Fibroblast of lung (primary cell): ENCODE measurements at regions not wholly inside any gene's neighbourhood (a gene's known extent, or its start where the extent isn't known, plus 50 kb on each side); places are given as distances from the start of the nearest gene placed in this dataset.

Experiments
- DNase-seq, 2 donors: peaks; one replicate each; pipeline versions ENCODE4 v3.0.0 to v3.0.0-alpha.2; 2010; ENCODE audit warnings: low read depth in 2 of 2
- H2AFZ ChIP-seq: 2 replicates; pipeline ENCODE4 v1.5.1; 2012; ENCODE audit warnings: low read length, control low read depth, inconsistent platforms
- H3K27ac ChIP-seq: 2 replicates; pipeline ENCODE4 v1.5.1; 2011; ENCODE audit warnings: low read length, control low read depth; ENCODE audit not compliant: insufficient read depth
- H3K27me3 ChIP-seq: 2 replicates; pipeline ENCODE4 v1.5.1; 2011; ENCODE audit warnings: mild to moderate bottlenecking, low read length; ENCODE audit not compliant: control insufficient read depth, insufficient read depth
- H3K36me3 ChIP-seq: 2 replicates; pipeline ENCODE4 v1.5.1; 2011; ENCODE audit warnings: low read length; ENCODE audit not compliant: control insufficient read depth, insufficient read depth
- H3K4me1 ChIP-seq: 2 replicates; pipeline ENCODE4 v1.5.1; 2011; ENCODE audit warnings: low read length; ENCODE audit not compliant: control insufficient read depth, insufficient read depth; ENCODE audit errors: extremely low read depth
- H3K4me2 ChIP-seq: 2 replicates; pipeline ENCODE4 v1.5.1; 2011; ENCODE audit warnings: low read length, control low read depth; ENCODE audit not compliant: insufficient read depth; ENCODE audit errors: extremely low read depth
- H3K4me3 ChIP-seq, 4 experiments: fragments of 200-600 bp in 1 of 4; sonication (generic) in 1 of 4; replicated peaks in 1 of 4; 2 replicates each; pipeline ENCODE4 v1.5.1; 2011 to 2016; ENCODE audit warnings: low read length in 4 of 4, low read depth in 3 of 4, mild to moderate bottlenecking in 3 of 4, control low read depth in 2 of 4, inconsistent platforms in 1 of 4, mixed read lengths in 1 of 4; ENCODE audit not compliant: insufficient read depth in 1 of 4; ENCODE audit errors: control extremely low read depth in 1 of 4
- H3K79me2 ChIP-seq: 2 replicates; pipeline ENCODE4 v1.5.1; 2012; ENCODE audit warnings: mild to moderate bottlenecking, low read length, inconsistent platforms; ENCODE audit not compliant: control insufficient read depth, insufficient read depth
- H3K9ac ChIP-seq: 2 replicates; pipeline ENCODE4 v1.5.1; 2011; ENCODE audit warnings: mild to moderate bottlenecking, low read length, control low read depth; ENCODE audit not compliant: insufficient read depth
- H3K9me3 ChIP-seq: 2 replicates; pipeline ENCODE4 v1.5.1; 2012; ENCODE audit warnings: low read depth, low read length; ENCODE audit not compliant: control insufficient read depth, insufficient read depth
- H4K20me1 ChIP-seq: 2 replicates; pipeline ENCODE4 v1.5.1; 2011; ENCODE audit warnings: low read length; ENCODE audit not compliant: control insufficient read depth, insufficient read depth; ENCODE audit errors: extremely low read depth
- CTCF ChIP-seq, 2 donors: IDR thresholded peaks in 1 of 2; conservative IDR thresholded peaks in 1 of 2; 1 replicate in 1 of 2; 2 replicates in 1 of 2; pipeline ENCODE4 v1.5.1; 2011 to 2012; ENCODE audit warnings: low read length in 2 of 2, control low read depth in 1 of 2, inconsistent platforms in 1 of 2, low read depth in 1 of 2, mild to moderate bottlenecking in 1 of 2
- EZH2 ChIP-seq: IDR thresholded peaks from 2 replicates; pipeline ENCODE4 v1.5.1; 2012; ENCODE audit warnings: low read length, control low read depth, mild to moderate bottlenecking; ENCODE audit errors: missing control alignments

GRCh38 chr4:30245140-30245539 is 475.0 kb upstream of the PCDH7 start:
- TF ChIP-seq EZH2, result no peak
- no peak for TF ChIP-seq CTCF (conservative IDR thresholded peaks at IDR 0.05 in 1 of 2, IDR thresholded peaks at IDR 0.05 in 1 of 2; ENCODE audit: low read depth in 1 of 2, low read length in 2 of 2)
- Histone ChIP-seq H3K4me3 (no peak overlapping the region), H3K27ac (no peak overlapping the region), H3K4me2 (no peak overlapping the region), H3K9ac (no peak overlapping the region), H2AFZ (no peak overlapping the region), H4K20me1 (no peaks in the 10 kb centered on the region), H3K27me3 (no peaks in the 10 kb centered on the region), H3K9me3 (no peaks in the 10 kb centered on the region), H3K36me3 (no peaks in the 10 kb centered on the region), H3K4me1 (no peaks in the 10 kb centered on the region), H3K79me2 (no peaks in the 10 kb centered on the region)
- no peak for DNase-seq

GRCh38 chr4:30256116-30256832 is 463.9 kb upstream of the PCDH7 start:
- TF ChIP-seq EZH2, result no peak
- no peak for TF ChIP-seq CTCF (conservative IDR thresholded peaks at IDR 0.05 in 1 of 2, IDR thresholded peaks at IDR 0.05 in 1 of 2; ENCODE audit: low read depth in 1 of 2, low read length in 2 of 2)
- Histone ChIP-seq H3K27me3 (no peaks in the 10 kb centered on the region), H3K79me2 (no peaks in the 10 kb centered on the region), H3K27ac (no peak overlapping the region), H4K20me1 (no peaks in the 10 kb centered on the region), H3K4me2 (no peak overlapping the region), H3K9me3 (no peaks in the 10 kb centered on the region), H3K9ac (no peak overlapping the region), H3K4me1 (no peaks in the 10 kb centered on the region), H3K4me3 (no peak overlapping the region), H3K36me3 (no peaks in the 10 kb centered on the region), H2AFZ (no peak overlapping the region)
- no peak for DNase-seq

GRCh38 chr4:30258949-30259348 is 461.2 kb upstream of the PCDH7 start:
- Histone ChIP-seq H3K9ac (no peak overlapping the region), H3K27me3 (no peaks in the 10 kb centered on the region), H3K9me3 (no peaks in the 10 kb centered on the region), H4K20me1 (no peaks in the 10 kb centered on the region), H2AFZ (no peak overlapping the region), H3K4me1 (no peaks in the 10 kb centered on the region), H3K36me3 (no peaks in the 10 kb centered on the region), H3K4me2 (no peak overlapping the region), H3K27ac (no peak overlapping the region), H3K4me3 (no peak overlapping the region), H3K79me2 (no peaks in the 10 kb centered on the region)
- peak in 1 of 2 donors; percentile 8 for DNase-seq
- TF ChIP-seq EZH2, result no peak
- TF ChIP-seq CTCF (conservative IDR thresholded peaks at IDR 0.05 in 1 of 2, IDR thresholded peaks at IDR 0.05 in 1 of 2; ENCODE audit: low read depth in 1 of 2, low read length in 2 of 2), result no peak
